ENCODE measurements at regions not wholly inside any gene's neighbourhood (a gene's known extent, or its start where the extent isn't known, plus 50 kb on each side); places are given as distances from the start of the nearest gene placed in this dataset.

DNA sequence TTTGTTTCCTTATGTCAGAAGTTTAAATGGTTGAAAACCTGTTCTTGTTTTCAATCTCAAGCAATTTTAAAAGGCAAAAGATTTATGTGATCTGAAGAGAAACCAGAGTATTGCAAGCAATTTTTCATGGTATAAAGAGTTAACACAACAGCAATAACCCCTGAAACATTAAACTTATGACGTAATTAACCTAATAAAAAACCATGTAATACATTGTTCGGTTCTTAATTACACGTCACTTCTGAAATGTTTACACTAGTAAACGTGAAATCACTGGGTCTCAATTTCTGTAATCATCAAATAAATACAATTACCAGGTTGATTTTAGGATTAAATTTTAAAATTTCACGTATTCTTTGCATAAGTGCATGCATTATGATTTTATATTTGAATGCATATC lies 914.5 kb downstream of the NLGN4X start:
- H4K20me1 ChIP-seq (ENCODE audit: control insufficient read depth, insufficient read depth), result no peaks in the 10 kb centered on the region
- no peak for ATAC-seq
- no peaks in the 10 kb centered on the region for H3K79me2 ChIP-seq (ENCODE audit: control insufficient read depth, insufficient read depth, low read length)
- ChIA-PET CTCF (no interaction called here), SMC1A (ENCODE audit: uncharacterized antibody, unreplicated experiment) (interaction anchor here (0.7 kb wide), 1 partner anchor 92 kb away, joined by 3 read pairs; no protein-coding TSS in a partner anchor), POLR2A (no interaction called here), RAD21 (ENCODE audit: unreplicated experiment) (no interaction called here)
- intact Hi-C loops (cut with micrococcal nuclease; ENCODE audit: unreplicated experiment) (no loop called here), in situ Hi-C loops (cut with MboI) (no loop called here)
- no peak for FAIRE-seq
- no peaks in the 10 kb centered on the region for H3K36me3 ChIP-seq (ENCODE audit: control insufficient read depth in 2 of 2, insufficient read depth in 2 of 2, low read length in 1 of 2)
- no peaks in the 10 kb centered on the region for H3K4me1 ChIP-seq (ENCODE audit: control insufficient read depth, insufficient read depth, low read length)
- H2AFZ ChIP-seq (ENCODE audit: control insufficient read depth, low read depth, low read length), result no peak overlapping the region
- no peak overlapping the region for H3K4me2 ChIP-seq (ENCODE audit: control insufficient read depth, insufficient read depth)
- no peaks in the 10 kb centered on the region for H3K27me3 ChIP-seq (replicated peaks in 1 of 2; ENCODE audit: control insufficient read depth in 2 of 2, insufficient read depth in 2 of 2, low read length in 1 of 2)
- H3K4me3 ChIP-seq, result no peak overlapping the region
- no peak overlapping the region for H3K27ac ChIP-seq (ENCODE audit: control insufficient read depth, insufficient read depth)
- H3K9me3 ChIP-seq (replicated peaks; ENCODE audit: control insufficient read depth, insufficient read depth, low read length), result no peaks in the 10 kb centered on the region
- 22% methylated on average over 5 of the region's 5 CpGs for WGBS (ENCODE audit: insufficient coverage, insufficient replicate concordance, low lambda C conversion rate, missing lambda C conversion rate)
- DNase-seq (ENCODE audit: low read depth, low spot score), result no peak
- H3K9ac ChIP-seq (ENCODE audit: control insufficient read depth, insufficient read depth, low read length), result no peak overlapping the region
- BruUV-seq (replicated peaks), result no TSS peak
- TF ChIP-seq NBN (IDR thresholded peaks at IDR 0.05), result no peak
- no peak for TF ChIP-seq CEBPZ (IDR thresholded peaks at IDR 0.05; ENCODE audit: low read depth, low read length)
- TF ChIP-seq, protein P1, sequence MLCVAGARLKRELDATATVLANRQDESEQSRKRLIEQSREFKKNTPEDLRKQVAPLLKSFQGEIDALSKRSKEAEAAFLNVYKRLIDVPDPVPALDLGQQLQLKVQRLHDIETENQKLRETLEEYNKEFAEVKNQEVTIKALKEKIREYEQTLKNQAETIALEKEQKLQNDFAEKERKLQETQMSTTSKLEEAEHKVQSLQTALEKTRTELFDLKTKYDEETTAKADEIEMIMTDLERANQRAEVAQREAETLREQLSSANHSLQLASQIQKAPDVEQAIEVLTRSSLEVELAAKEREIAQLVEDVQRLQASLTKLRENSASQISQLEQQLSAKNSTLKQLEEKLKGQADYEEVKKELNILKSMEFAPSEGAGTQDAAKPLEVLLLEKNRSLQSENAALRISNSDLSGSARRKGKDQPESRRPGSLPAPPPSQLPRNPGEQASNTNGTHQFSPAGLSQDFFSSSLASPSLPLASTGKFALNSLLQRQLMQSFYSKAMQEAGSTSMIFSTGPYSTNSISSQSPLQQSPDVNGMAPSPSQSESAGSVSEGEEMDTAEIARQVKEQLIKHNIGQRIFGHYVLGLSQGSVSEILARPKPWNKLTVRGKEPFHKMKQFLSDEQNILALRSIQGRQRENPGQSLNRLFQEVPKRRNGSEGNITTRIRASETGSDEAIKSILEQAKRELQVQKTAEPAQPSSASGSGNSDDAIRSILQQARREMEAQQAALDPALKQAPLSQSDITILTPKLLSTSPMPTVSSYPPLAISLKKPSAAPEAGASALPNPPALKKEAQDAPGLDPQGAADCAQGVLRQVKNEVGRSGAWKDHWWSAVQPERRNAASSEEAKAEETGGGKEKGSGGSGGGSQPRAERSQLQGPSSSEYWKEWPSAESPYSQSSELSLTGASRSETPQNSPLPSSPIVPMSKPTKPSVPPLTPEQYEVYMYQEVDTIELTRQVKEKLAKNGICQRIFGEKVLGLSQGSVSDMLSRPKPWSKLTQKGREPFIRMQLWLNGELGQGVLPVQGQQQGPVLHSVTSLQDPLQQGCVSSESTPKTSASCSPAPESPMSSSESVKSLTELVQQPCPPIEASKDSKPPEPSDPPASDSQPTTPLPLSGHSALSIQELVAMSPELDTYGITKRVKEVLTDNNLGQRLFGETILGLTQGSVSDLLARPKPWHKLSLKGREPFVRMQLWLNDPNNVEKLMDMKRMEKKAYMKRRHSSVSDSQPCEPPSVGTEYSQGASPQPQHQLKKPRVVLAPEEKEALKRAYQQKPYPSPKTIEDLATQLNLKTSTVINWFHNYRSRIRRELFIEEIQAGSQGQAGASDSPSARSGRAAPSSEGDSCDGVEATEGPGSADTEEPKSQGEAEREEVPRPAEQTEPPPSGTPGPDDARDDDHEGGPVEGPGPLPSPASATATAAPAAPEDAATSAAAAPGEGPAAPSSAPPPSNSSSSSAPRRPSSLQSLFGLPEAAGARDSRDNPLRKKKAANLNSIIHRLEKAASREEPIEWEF (IDR thresholded peaks at IDR 0.05; ENCODE audit: insufficient replicate concordance, low read depth, low read length), result no peak
- TF ChIP-seq EED (IDR thresholded peaks at IDR 0.05; ENCODE audit: low read depth), result no peak
- no peak for TF ChIP-seq KAT2A (conservative IDR thresholded peaks at IDR 0.05; ENCODE audit: control insufficient read depth, low read depth, low read length)
- TF ChIP-seq POU2F2 (IDR thresholded peaks at IDR 0.05; ENCODE audit: borderline replicate concordance, low read depth, low read length), result no peak
- TF ChIP-seq ZSCAN29 (IDR thresholded peaks at IDR 0.05), result no peak
- TF ChIP-seq HDAC2 (IDR thresholded peaks at IDR 0.05), result no peak
- TF ChIP-seq ATF7 (IDR thresholded peaks at IDR 0.05; ENCODE audit: low read depth), result no peak
- no peak for TF ChIP-seq EP300 (IDR thresholded peaks at IDR 0.05; ENCODE audit: borderline replicate concordance in 1 of 2, control insufficient read depth in 1 of 2, low read depth in 2 of 2, low read length in 2 of 2)
- TF ChIP-seq, protein P2, sequence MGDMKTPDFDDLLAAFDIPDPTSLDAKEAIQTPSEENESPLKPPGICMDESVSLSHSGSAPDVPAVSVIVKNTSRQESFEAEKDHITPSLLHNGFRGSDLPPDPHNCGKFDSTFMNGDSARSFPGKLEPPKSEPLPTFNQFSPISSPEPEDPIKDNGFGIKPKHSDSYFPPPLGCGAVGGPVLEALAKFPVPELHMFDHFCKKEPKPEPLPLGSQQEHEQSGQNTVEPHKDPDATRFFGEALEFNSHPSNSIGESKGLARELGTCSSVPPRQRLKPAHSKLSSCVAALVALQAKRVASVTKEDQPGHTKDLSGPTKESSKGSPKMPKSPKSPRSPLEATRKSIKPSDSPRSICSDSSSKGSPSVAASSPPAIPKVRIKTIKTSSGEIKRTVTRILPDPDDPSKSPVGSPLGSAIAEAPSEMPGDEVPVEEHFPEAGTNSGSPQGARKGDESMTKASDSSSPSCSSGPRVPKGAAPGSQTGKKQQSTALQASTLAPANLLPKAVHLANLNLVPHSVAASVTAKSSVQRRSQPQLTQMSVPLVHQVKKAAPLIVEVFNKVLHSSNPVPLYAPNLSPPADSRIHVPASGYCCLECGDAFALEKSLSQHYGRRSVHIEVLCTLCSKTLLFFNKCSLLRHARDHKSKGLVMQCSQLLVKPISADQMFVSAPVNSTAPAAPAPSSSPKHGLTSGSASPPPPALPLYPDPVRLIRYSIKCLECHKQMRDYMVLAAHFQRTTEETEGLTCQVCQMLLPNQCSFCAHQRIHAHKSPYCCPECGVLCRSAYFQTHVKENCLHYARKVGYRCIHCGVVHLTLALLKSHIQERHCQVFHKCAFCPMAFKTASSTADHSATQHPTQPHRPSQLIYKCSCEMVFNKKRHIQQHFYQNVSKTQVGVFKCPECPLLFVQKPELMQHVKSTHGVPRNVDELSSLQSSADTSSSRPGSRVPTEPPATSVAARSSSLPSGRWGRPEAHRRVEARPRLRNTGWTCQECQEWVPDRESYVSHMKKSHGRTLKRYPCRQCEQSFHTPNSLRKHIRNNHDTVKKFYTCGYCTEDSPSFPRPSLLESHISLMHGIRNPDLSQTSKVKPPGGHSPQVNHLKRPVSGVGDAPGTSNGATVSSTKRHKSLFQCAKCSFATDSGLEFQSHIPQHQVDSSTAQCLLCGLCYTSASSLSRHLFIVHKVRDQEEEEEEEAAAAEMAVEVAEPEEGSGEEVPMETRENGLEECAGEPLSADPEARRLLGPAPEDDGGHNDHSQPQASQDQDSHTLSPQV (IDR thresholded peaks at IDR 0.05), result no peak
- no peak for TF ChIP-seq STAT1 (conservative IDR thresholded peaks at IDR 0.05)

All from GM12878 (cell line).